ENCODE measurements at regions not wholly inside any gene's neighbourhood (a gene's known extent, or its start where the extent isn't known, plus 50 kb on each side); places are given as distances from the start of the nearest gene placed in this dataset.
A peak's percentile ranks its signal among the peaks of the same experiment; 100 is the strongest.
"Not testable (repeated sequence)": the region's sequence is repeated elsewhere in the genome, so short reads cannot be mapped to it uniquely, and the experiment has no call there.

- DNase-seq = no peak
These were observed 379.9 kb downstream of the AEBP2 start for GRCh38 chr12:19819231-19819630.

- no peak for DNase-seq
These were observed 383.2 kb downstream of the AEBP2 start for GRCh38 chr12:19822476-19822875.

GRCh38 chr12:19823326-19823725 lies 384.0 kb downstream of the AEBP2 start:
- not testable (repeated sequence) for DNase-seq

- DNase-seq = no peak
These were observed 387.8 kb downstream of the AEBP2 start for GRCh38 chr12:19826980-19827550.

- DNase-seq = no peak
These were observed 390.0 kb downstream of the AEBP2 start for GRCh38 chr12:19829100-19829853.

GRCh38 chr12:19830446-19830845 lies 391.2 kb downstream of the AEBP2 start:
- no peak for DNase-seq

- DNase-seq = no peak
These were observed 394.6 kb downstream of the AEBP2 start for GRCh38 chr12:19833775-19834501.

GRCh38 chr12:19834592-19834991 lies 395.3 kb downstream of the AEBP2 start:
- no peak for DNase-seq

- no peak for DNase-seq
These were observed 396.8 kb downstream of the AEBP2 start for GRCh38 chr12:19836056-19836455.

- no peak for DNase-seq
These were observed 397.2 kb downstream of the AEBP2 start for GRCh38 chr12:19836456-19836855.

GRCh38 chr12:19837543-19837942 lies 398.3 kb downstream of the AEBP2 start:
- no peak for DNase-seq

GRCh38 chr12:19841451-19841850 lies 402.2 kb downstream of the AEBP2 start:
- DNase-seq = no peak

GRCh38 chr12:19842116-19842515 lies 402.8 kb downstream of the AEBP2 start:
- no peak for DNase-seq

GRCh38 chr12:19844224-19844623 lies 404.9 kb downstream of the AEBP2 start:
- no peak for DNase-seq

- DNase-seq = no peak
These were observed 407.3 kb downstream of the AEBP2 start for GRCh38 chr12:19846574-19846973.

GRCh38 chr12:19847294-19848059 lies 408.2 kb downstream of the AEBP2 start:
- no peak for DNase-seq

GRCh38 chr12:19848421-19848820 lies 409.1 kb downstream of the AEBP2 start:
- DNase-seq = no peak

- no peak for DNase-seq
These were observed 409.9 kb downstream of the AEBP2 start for GRCh38 chr12:19849208-19849607.

GRCh38 chr12:19850346-19851065 lies 411.2 kb downstream of the AEBP2 start:
- peak in 9 of 56 donors; percentile 2 to 62 (median 17) for DNase-seq

GRCh38 chr12:19852100-19852855 lies 413.0 kb downstream of the AEBP2 start:
- no peak for DNase-seq

All from amygdala (tissue), 56 donors.